NCI-H2196 treated with DMSO at 0.1 percent for 48 hours (cell line): ENCODE measurements at regions not wholly inside any gene's neighbourhood (a gene's known extent, or its start where the extent isn't known, plus 50 kb on each side); places are given as distances from the start of the nearest gene placed in this dataset.
"Not testable (repeated sequence)": the region's sequence is repeated elsewhere in the genome, so short reads cannot be mapped to it uniquely, and the experiment has no call there.

Source experiments
- DNase-seq: peaks from one replicate; lab custom pipeline; 2025; ENCODE audit not compliant: unreplicated experiment; lab: John Stamatoyannopoulos, UW

DNA sequence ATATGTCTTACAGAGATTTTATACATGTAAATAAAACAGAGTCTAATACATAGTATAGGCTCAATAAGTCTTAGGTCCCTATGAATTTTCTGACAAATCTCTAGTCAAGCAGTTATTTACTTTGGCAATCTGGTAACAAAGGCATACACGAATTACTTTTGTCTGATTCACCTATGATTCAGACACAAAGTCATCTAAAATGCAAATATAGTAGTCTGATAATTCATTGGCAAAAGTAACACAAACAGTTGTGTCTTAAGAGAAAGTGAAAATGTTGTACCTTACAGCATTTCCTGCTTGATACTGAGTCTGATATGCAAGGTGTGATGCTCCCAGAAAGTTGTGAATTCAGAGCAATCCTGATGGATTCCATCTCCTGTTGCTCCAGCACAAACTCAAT, 209.4 kb upstream of the PRSS1 start:
- DNase-seq: no peak

- DNase-seq: no peak
These were observed 211.5 kb upstream of the PRSS1 start for GRCh38 chr7:142537760-142538159.

DNA sequence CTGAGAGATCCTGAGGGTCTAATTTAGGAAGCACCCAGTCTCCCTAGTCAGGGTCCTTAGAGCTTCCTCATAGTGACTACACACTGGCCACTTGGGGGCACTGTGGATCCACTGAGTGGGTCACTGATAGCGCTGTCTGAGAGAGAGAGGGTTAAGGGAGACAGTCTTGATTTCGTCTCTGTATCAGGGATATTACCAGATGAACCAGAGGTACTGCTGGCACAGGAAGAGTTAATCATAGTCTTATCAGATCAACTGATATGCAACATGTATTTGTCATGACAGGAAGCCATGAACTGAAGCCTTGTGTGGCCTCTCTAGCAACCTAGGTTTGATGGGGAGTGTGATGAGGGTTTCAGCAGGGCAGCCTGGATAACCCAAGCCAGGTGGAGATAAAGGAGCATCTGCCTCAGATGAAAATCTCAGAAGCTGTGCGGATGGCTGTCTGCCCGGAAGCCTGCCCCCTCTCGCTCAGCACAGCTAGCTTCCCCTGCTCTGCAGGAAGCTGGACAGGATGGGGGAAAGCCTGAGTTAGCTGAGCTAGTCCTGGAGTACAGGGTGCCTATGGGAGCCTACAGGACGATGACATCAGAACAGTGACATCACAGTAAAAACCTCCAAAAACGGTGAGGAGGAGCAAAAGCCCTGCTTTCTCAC, 214.0 kb upstream of the PRSS1 start:
- DNase-seq: no peak

GRCh38 chr7:142534726-142535122, 214.5 kb upstream of the PRSS1 start:
- DNase-seq: no peak

GRCh38 chr7:142533920-142534319, 215.4 kb upstream of the PRSS1 start:
- DNase-seq: no peak

GRCh38 chr7:142529591-142529990, 219.7 kb upstream of the PRSS1 start:
- no peak for DNase-seq

DNA sequence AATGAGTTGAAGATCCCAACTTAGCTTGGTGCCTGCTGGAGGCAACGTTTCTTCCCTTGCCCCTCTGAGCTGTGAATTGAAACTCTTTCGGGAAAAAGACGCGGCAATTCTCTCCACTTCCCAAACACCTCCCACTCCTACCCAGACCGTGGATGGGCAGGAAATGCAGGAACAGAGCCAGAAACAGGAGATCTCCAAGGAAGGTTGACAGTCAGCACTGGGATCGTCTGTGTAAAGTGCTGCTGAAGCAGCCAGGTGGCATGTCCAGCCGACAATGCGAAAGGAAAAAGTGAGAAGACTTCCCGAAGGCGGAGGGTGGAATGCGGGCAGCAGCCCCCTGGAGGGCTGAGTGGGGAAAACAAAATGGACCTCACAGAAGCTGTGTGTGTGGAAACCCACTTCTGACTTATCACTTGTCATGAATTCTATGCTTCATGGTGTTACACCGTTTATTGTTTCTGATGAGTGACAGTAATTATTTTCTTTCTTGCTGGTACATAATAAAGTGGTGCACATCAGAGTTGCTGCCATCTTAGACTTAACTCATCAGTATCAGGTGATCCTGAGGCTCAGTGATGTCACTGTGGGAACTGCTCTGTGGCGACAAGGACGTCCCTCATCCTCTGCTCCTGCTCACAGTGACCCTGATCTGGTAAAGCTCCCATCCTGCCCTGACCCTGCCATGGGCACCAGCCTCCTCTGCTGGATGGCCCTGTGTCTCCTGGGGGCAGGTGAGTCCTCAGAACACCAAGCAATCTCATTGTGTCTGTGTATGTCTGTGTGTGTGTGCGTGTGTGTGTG, 220.5 kb upstream of the PRSS1 start:
- DNase-seq: no peak

DNA sequence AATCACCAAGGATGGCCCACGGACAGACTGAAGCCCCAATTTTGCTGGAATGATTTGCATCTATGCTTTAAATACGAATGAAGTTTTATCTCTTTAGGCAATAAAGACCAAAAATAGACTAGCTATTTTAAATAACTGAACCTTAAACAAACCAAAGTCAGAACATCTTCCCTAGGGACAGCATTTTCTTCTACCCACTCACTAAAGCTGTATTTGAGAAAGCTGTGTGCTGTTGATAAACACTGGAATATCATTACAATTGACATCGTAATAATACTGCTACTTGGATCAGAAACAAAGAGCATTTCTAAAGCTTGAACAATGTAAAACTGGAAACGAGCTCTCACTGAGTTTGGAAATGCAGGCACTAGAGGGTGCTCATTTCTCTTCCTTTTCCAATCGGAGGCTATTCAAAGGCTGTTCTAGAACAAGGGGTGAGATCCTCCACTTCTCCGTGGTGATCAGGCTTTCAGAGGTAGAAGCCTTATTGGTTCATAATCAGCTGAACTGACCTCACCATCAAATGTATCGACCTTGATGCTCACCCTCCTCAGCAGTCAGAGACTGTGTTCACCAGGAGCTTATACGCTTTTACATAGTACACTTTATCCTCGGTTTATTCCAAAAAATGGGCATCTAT, 225.3 kb upstream of the PRSS1 start:
- no peak for DNase-seq

GRCh38 chr7:142522735-142523134, 226.5 kb upstream of the PRSS1 start:
- no peak for DNase-seq

GRCh38 chr7:142520885-142521284, 228.4 kb upstream of the PRSS1 start:
- not testable (repeated sequence) for DNase-seq

- DNase-seq: not testable (repeated sequence)
These were observed 228.8 kb upstream of the PRSS1 start for GRCh38 chr7:142520455-142520854.

DNA sequence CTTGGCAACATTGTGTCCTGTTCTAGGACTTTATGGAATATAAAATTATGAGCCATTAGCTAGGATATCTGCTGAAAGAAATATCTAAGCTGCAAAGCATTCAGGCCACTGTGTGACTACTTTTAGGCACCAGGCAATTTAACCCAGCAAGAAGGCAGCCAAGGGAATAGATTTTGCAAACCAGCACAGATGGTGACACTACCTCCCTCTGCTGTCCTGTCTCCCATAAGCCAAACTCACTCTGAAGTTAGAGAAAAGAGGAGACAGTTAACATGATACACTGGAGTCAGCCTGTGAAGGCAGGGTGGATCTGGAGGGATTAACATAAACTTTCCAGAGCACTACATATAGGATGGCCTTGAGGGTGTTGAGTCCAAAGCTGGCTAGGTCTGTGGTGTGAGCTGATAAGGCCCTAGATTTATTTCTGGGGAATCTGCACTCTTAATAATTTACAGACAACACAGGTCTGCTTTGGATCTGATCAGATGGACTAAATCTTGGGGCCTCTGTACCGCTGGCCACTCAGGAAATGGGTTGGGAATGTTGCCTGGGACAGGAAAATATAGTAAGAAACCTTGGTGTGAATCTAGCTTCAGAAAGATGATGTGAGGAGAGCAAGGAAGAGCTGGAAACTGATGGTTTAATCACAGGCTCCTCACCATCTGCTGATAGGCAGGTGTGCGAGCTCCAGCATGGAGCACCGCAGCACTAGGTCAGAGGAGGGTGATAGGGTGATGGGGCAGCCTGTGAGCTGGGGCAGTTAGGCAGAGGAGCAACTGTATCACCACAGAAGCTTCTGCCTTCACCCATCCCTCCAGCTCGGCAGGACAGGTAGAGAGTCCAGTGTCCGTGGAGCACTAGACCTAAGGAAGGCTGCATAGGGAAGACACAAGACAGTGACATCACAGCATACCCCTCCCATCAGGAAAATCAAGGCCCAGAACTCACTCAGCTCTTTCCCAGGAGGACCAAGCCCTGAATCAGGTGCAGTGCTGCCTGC, 229.9 kb upstream of the PRSS1 start:
- DNase-seq: no peak

- no peak for DNase-seq
These were observed 233.2 kb upstream of the PRSS1 start for GRCh38 chr7:142516038-142516501.

DNA sequence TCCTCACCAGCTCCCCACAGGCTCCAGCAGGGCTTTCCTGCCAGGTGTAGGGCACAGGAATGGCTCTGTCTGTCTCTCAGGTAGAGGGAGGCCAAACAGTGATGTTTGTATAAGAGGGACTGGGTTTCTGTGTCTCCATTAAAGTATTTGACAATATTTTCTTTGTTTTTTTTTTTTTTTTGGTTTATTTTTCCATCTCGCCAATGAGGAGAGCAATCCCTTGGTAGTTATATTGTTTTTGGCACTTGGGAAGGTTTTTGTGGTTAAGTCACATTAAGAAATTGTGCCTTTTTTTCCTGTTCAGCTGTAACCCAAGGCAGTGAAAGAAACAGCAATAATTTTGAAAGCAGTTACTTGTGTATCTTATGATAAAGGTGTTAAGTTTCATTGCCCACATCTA, 234.6 kb upstream of the PRSS1 start:
- DNase-seq: not testable (repeated sequence)

DNA sequence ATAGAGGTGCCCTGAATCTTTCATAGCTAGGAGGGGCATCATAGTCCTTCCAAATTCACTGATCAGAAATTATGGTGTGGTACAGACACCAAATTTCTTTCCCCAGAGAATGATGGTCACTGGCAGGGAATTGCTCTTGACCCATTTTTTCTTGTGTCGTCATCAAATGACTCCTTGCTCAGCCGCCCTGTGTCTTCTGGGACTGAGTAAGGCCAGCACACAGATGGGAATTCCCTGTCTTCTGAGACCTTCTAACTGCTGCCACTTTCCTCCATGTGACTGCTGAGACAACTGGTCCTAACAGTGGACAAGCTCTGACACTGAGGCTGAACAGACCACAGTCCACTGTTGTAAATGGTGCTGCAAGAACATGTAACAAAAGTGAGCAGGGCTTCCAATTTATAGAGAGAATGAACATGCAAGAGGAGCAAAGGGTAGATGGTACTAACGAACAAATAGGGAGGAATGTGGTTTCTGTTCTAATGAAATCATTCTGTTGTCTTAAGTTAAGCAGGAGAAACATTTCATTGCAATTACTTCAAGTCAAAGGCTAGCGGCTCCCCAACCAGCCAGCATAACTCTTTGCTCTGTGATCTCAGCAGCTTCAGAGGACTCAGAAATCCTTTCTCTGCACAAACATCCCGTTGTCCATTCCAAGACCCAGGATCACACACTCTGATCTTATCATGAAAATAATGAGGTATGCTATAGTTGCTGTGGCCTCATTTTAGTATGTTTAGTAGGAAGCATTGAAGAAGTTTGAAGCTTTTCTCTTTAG, 235.9 kb upstream of the PRSS1 start:
- no peak for DNase-seq

DNA sequence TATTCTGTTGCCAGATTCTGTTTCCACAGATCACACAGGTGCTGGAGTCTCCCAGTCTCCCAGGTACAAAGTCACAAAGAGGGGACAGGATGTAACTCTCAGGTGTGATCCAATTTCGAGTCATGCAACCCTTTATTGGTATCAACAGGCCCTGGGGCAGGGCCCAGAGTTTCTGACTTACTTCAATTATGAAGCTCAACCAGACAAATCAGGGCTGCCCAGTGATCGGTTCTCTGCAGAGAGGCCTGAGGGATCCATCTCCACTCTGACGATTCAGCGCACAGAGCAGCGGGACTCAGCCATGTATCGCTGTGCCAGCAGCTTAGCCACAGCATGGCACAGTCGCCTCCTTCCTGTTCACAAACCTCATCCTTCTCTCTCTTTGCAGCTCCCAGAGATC, 237.5 kb upstream of the PRSS1 start:
- no peak for DNase-seq

- no peak for DNase-seq
These were observed 237.9 kb upstream of the PRSS1 start for GRCh38 chr7:142511374-142511773.

DNA sequence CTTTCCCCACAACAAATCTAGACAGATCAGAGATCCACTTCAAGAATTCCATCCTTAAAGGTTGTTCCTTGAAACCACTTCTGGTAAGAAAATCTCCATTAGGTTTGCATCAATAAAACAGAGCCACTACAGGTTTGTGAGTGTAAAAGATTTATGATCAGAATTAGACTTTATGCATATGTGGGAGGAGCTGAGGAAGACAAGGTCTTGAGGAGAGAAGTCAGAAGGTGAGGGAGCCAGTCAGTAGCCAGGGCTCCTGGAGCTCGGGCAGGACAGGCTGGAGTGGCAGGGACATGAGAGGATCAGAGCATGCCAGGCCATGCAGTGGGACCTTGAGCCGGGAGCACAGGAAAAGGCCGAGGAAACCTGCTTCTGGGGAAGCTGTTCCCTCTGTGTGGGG, 240.0 kb upstream of the PRSS1 start:
- not testable (repeated sequence) for DNase-seq

GRCh38 chr7:142508251-142508650, 241.0 kb upstream of the PRSS1 start:
- DNase-seq: no peak

GRCh38 chr7:142507799-142508198, 241.5 kb upstream of the PRSS1 start:
- no peak for DNase-seq
